ENCODE measurements at regions not wholly inside any gene's neighbourhood (a gene's known extent, or its start where the extent isn't known, plus 50 kb on each side); places are given as distances from the start of the nearest gene placed in this dataset. TPM values are rescaled to one million over a fixed set of nuclear protein-coding genes. Genes with fewer than 3 reads are reported as not detected.

- Histone ChIP-seq H3K27ac (ENCODE audit: low read depth, low read length) (no peak overlapping the region), H3K4me2 (ENCODE audit: insufficient read depth, low read length) (no peak overlapping the region), H3K4me1 (ENCODE audit: insufficient read depth, low read length) (no peaks in the 10 kb centered on the region), H3K36me3 (ENCODE audit: insufficient read depth, low read length) (no peaks in the 10 kb centered on the region), H3K9me3 (ENCODE audit: low read depth, low read length) (no peaks in the 10 kb centered on the region), H3K27me3 (ENCODE audit: insufficient read depth, low read length) (peaks cover 7% of the 10 kb centered on the region), H2AFZ (ENCODE audit: low read length) (no peak overlapping the region), H3K4me3 (ENCODE audit: insufficient read depth, low read length) (no peak overlapping the region), H3K79me2 (ENCODE audit: insufficient read depth, low read length) (no peaks in the 10 kb centered on the region), H4K20me1 (ENCODE audit: insufficient read depth, low read length) (no peaks in the 10 kb centered on the region)
- TF ChIP-seq CTCF (IDR thresholded peaks at IDR 0.05; ENCODE audit: extremely low read depth, low read depth, low read length), result no peak
- no peak for DNase-seq (ENCODE audit: insufficient read length, low spot score, missing footprints)
Measured at GRCh38 chr10:29237786-29238185, 51.1 kb upstream of the LYZL1 start.

- Histone ChIP-seq H3K4me1 (ENCODE audit: insufficient read depth, low read length) (no peaks in the 10 kb centered on the region), H4K20me1 (ENCODE audit: insufficient read depth, low read length) (no peaks in the 10 kb centered on the region), H3K36me3 (ENCODE audit: insufficient read depth, low read length) (no peaks in the 10 kb centered on the region), H3K4me3 (ENCODE audit: insufficient read depth, low read length) (no peak overlapping the region), H3K27me3 (ENCODE audit: insufficient read depth, low read length) (peaks cover 7% of the 10 kb centered on the region), H3K4me2 (ENCODE audit: insufficient read depth, low read length) (no peak overlapping the region), H3K79me2 (ENCODE audit: insufficient read depth, low read length) (no peaks in the 10 kb centered on the region), H3K9me3 (ENCODE audit: low read depth, low read length) (no peaks in the 10 kb centered on the region), H2AFZ (ENCODE audit: low read length) (no peak overlapping the region), H3K27ac (ENCODE audit: low read depth, low read length) (no peak overlapping the region)
- TF ChIP-seq CTCF (IDR thresholded peaks at IDR 0.05; ENCODE audit: extremely low read depth, low read depth, low read length), result no peak
- no peak for DNase-seq (ENCODE audit: insufficient read length, low spot score, missing footprints)
Measured at GRCh38 chr10:29238523-29239135, 50.2 kb upstream of the LYZL1 start.

Small RNA genes in the stretch of these regions (small RNA-seq; reads per million reads assigned to genes)
- gene AL355376.1, result not detected
- gene AL355376.2, result not detected
- gene RNA5SP308, result not detected
- not detected for gene RNU6-270P

Data from osteoblast (primary cell).